Activated CD8-positive, alpha-beta memory T cell treated with anti-CD3 and anti-CD28 coated beads for 1 hour (primary cell): ENCODE measurements at regions not wholly inside any gene's neighbourhood (a gene's known extent, or its start where the extent isn't known, plus 50 kb on each side); places are given as distances from the start of the nearest gene placed in this dataset.
"Not testable (repeated sequence)": the region's sequence is repeated elsewhere in the genome, so short reads cannot be mapped to it uniquely, and the experiment has no call there.

Experiments
- DNase-seq, 2 donors: peaks; one replicate each; pipeline ENCODE4 v3.0.0-alpha.2; 2020; ENCODE audit warnings: low read depth in 1 of 2; ENCODE audit errors: extremely low read depth in 1 of 2

DNA sequence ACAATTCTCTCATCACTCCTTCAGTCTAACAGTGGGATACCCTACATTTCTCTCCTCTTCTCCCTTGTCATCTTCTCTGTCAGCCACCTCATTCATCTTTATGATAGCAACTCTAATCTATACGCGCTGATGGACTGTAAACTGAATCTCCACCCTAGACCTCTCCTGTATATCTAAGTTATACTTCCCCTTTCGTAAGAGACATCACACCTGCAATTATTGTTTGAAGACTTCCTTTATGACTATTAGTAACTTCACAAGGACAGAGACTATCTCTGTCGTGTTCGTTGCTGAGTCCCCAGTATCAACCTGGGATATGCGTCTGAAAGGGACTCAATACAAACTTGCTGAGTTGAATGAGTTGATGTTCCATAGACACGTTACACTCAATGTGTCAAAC is 263.2 kb downstream of the IRS1 start:
- DNase-seq = no peak

DNA sequence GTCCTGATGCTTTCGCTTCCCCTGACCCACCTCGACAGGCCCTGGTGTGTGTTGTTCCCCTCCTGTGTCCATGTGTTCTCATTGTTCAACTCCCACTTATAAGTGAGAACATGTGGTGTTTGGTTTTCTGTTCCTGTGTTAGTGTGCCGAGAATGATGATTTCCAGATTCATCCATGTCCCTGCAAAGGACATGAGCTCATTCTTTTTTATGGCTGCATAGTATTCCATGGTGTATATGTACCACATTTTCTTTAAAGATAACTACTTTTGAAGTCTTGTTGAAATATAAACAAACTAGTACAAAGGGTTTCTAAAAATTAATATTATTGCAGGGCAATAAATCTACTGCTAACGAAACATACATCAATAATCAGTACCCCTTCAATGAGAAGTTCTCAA is 266.6 kb downstream of the IRS1 start:
- not testable (repeated sequence) for DNase-seq

DNA sequence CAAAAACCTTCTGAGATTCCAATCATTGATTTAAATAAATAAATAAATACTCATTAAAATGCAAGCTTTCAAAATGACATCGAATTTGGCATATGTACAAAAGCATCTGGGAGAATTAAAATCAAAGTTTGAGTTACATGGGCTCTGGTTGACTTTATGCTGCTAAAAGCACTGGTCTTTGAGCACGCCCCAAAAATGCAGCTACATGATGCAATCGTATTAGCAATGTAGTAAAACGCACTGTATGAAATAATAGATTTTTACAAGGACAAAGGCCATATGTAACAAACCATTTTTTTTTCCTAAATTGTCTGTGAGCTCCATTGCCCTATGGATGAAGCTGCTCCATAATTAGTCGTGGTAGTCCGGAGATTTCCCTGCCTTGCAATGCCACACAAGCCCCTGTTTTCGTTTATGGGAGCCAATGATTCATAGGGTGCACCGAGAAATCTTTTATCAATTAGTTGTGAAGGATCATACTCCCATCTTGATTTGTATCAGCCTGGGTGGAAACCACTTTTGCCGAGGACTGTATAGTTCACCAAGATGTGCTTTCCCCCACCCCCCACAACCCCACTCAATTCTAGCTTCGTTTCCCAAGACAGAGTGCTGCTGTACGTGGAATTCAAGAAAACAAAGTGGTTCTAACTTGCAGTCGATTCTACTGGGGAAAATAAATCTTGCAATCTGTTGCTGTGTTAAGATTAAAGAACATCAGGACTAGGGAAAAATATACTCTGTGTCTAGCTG is 268.4 kb downstream of the IRS1 start:
- no peak for DNase-seq

DNA sequence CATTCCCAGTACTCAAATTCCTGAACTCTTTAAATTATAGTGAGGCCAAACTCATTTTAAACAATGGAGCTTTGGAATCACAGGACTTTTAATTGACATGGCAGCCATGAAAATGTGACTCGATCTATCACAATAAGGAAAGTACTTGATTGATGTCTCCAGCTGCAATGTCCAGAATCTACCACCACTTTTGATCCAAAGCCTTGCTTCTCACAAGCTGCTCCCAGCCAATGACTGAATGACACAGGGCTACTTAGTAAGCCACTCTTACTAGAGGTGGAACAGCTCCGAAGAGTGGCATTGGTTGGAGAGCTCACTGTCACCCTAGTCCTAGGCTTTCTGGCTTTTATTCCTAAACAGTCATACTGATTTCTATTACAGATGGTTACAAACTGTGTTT is 270.1 kb downstream of the IRS1 start:
- DNase-seq = no peak

DNA sequence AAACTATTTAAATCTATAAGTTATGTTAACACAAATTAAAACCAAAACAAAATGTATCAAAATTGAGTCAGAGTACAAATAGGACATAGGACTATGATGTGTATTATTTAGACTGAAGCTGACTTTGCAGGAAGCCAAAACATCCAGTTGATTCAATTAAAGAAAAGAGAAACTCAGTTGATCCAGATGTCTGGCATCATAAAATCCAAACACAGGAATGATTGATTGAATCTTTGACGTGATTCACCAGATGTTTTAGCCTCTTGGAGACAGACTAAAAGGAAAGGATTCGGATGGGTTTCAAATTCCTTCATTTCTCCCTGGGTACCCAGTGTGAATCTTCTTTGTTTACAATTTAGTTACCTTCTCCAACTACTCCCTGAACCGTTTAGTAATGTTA is 272.9 kb downstream of the IRS1 start:
- DNase-seq = no peak

DNA sequence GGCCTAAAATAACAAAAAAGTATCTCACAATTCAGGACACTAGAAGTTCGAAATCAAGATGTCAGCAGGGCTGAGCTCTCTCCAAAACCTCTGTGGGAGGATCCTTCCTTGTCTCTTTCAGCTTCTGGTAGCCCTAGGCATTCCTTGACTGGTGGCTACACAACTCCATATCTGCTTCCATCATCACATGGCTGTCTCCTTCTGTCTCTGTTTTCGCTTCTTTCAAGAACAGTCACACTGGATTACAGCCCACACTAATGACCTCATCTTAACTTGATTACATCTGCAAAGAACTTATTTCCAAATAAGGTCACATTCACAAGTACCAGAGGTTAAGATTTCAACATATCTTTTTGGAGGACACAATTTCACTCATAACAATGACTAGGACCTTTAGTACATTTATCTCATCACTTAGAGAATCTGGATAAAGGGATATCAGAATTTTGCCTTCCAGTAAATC is 275.2 kb downstream of the IRS1 start:
- DNase-seq = no peak

DNA sequence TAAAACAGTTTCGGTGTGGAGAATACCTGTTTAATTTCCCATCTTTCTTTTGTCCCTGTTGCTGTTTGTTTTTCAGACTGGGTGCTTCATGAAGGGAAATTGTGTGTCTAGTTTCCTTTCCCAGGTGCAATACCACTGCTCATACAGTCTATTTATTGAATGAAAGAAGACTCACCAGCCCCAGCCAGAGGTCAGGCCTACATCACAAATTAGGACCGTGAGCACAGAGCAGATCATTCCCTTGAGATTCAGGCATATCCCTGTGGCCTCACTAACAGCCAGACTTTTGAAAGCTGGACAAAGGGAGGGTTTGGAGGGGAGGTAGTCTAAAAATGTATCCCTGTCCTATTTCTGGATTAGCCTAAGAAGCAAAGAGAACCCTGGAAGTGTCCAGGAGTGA is 278.9 kb downstream of the IRS1 start:
- no peak for DNase-seq

DNA sequence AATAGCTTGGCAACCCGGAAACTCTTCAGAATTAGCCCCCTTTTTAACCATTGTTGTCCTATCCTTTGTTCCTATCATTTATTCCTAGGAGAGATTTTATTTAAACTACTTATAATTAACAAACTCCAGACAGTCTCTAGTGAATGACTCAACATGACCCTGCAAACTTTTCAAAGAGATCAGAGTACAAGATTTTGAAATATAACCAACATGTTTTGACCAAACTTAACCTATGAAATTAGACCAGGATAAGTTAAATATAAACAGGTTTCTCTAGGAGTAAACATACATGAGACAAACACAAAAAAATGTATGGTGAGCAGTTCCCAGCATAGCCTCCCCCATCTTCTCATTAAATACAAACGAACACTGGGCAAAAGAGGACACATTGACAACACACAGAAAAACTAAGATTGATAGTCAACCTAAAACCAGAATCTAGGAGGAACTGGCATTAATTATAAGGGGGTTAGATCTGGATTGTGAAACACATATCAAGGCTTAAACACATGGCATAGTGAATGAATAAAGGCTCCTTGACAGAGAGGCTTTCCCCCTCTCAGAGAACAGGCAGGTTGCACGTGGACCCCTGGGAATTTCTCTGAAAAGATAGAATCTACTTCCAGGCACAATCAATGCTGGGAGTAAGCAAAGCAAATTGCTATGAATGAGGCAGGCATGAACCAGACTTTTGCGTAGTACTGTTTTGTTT is 284.1 kb downstream of the IRS1 start:
- DNase-seq = no peak

DNA sequence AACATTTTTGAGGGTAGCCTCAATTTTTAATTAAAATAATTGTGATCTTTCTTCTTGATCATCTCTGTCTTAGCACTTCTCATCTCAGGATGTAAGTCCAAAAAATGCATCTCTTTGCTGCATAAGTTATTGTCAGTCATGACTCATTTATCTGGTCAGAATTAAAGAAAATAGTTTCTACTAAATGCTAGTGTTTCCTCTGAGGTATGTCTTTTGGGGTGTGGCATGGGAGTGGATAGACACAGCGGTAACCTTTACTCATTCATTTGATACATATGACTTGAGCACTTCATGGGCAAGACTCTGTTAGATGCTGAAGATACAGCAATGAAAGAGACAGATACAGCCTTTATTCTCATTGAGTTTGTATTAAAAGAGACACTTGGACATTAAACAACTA is 284.7 kb downstream of the IRS1 start:
- DNase-seq = no peak

DNA sequence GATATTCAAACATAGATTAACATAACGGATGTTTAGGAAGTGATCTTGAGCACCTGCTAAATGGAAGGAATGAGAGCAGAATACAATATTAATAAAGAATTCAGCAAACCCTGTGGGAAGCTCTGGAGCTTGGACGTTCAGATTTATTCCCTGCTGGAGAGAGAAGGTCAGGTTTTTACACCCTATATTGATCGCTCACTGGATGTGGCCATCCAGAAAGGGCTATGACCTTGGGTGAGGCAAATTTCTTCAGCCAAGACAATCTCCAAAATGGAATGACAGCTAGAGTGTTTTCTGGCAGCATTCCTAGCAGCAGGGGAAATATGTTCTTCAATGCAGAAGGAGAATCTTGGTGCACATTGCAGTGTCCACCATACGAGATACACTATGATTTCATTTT is 288.3 kb downstream of the IRS1 start:
- no peak for DNase-seq

DNA sequence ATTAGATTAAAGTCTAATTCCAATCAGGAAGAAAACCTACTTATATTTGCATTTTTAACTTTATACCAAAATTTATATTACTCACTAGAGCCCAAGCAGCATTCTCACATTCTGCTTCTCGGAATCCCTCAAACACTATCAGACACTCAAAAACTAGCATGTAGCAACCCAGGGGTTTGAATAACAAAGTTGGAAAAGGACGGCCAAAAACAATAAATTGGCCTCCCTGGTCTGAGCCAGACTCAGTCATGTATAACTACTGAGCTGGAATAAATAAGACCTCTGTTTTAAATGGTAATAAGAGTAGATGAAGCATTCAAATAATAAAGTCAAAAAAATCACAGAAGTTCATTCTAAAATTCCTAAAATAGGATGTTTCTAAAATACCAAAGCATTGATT is 290.9 kb downstream of the IRS1 start:
- DNase-seq = no peak

DNA sequence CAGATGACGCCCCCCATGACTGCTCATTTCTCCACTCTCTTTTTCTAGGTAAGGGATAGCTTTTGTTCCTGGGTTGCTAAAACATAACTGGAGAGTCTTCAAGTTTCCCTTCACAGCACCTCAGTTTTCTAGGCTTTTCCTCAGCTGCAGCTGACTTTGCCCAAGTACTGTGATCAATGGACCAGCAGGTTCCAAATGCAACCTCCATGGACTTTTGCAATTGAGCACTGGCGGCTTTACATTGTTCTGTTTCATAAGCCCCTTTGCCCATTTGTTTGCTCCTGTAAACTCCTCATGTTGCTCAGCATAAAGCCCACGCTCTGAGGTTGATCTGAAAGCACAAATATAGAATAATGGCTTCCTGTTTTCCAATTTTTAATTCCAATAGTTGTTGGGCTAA is 291.6 kb downstream of the IRS1 start:
- no peak for DNase-seq

DNA sequence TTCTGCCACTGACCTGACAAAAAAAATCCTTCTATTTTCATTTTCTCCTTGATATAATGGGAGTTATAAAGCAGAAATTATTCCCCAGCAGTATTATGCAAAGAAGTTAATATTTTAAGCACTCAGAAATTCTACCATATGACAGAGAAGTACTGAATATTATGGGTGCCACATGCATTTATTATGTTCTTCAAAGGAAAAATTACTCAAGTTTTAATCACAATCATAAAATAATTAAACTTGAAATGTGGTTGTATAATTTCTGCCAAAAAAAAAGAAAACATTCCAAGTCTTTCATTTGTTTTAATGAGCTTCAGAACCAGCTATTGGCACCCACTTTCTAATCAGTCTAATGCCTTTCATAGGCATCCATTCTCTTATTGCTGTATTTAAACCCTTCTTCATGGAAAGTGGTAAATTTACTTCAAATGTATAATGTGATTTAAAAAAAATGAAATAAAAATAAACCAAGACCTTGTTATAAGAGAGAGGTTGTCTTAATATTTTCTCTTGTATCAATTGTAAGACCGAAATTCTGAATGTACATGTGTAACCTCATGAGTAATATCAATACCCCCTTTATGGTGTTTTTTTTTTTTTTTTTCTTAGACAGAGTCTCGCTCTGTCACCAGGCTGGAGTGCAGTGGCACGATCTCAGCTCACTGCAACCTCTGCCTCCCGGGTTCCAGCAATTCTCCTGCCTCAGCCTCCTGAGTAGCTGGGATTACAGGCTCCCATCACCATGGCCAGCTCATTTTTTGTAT is 302.3 kb downstream of the IRS1 start:
- DNase-seq = no peak

DNA sequence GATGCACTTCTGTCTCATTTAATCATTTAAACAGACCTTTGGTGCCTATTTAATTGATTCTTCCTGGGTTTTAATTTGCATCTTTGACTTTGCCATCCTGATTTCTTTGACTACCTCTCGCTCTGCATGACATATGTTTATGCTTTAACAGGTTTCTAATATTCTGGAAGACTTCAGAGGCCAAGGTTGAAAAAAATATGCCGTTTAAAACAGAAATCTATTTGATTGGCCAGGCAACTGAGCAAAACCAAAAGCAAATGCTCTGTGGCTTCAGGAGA is 303.4 kb downstream of the IRS1 start:
- DNase-seq = no peak

DNA sequence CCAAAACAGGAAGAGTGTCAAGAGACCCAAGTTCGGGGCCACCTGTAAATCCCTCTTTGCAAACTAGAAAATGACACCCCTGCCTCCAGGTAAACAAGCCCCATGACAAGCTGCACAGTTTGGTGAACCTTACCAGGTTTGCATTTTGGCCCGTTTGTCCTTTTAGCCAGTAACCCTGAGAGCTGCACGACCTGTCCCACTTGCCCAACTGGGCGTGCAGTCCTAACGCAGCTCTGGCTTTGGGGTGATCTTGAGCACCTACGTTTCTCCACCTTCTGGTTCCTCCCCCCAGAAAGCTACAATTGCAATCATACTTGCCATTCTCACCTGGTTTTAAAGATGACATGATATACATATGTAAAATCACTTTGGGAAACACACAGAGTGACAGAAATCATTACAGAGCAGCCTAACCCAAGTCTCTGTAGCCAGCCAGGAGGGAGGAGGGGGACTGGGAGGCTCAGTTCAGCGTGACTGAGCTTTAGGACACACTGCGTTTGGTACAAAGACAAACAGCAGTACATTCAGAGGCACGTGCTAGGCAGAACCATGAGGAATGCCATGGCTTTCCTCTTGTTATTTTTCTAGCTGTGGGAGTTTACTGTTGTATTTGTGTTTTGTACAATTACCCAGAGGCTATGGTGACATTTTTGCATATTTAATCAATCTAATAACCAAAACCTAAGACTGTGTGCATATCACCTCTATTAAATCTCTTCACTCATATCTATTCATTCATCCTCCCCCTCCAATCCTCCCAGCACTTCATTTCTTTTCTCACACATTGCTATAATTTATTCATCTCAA is 304.0 kb downstream of the IRS1 start:
- no peak for DNase-seq

DNA sequence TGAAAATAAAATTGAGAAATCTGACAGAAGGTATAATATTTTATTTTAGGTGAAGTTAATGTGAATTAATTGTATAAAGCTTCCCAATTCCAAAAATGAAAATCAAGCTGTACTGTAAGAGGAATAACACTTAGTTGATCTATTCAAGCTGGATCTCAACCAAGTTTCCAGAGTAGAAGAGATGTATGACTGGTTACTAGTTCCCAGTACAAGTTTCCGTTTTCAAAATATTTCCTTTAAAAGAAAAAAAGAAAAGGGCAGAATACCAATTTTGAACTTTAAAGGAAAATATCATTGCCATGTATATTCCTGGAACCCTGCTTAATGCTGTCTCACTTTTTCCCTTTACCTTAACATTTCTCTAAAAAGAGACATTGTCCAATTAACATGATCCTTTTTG is 308.5 kb downstream of the IRS1 start:
- no peak for DNase-seq

DNA sequence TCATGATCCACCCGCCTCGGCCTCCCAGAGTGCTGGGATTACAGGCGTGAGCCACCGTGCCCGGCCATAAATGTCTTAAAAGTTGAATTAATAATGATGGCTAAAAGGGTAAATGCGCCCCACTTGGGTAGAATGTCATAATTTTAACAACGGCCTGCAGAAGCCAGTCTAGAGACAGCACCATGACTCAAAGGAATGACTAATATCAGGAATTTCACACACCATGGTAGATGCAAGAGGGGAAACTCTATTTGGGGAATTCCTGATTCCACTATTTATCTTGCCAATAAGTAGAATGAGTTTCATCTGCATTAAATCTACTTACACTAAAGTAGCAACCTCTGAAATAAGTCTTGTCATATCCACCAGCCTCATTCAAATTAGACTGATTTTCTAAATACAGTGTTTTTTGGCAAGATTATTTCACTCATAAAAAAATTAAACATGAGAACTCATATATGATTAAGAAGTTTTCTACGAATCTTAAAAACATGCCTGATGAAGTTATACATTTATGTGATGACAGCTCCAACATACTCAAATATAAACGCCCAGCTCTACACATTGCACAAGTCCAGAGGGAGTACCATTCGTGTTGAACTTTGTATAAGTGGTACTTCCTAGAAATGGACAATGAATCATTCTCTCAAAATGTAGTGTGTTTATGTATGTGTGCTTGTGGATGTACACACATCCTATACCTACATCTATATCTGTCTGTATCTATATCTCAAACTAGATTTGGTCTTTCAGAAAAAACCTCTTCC is 309.7 kb downstream of the IRS1 start:
- DNase-seq = no peak

DNA sequence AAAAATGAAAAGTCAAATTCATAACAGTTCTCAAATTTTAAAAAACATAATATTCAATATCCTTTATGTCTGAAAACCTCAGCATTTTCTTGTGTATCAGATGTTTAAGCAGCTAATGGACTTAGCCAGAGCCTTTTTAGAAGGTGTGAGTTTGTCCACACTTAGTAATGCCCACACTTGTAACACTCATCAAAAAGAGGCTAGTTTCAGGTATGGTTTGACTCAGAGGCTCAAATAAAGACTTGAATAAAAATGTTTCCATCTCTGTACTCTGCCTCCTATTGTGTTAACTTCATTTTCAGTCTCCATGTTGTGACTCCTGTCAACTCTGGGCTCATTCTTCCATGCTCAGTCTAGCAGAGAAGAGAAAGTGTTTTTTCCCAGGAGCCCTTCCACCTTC is 311.6 kb downstream of the IRS1 start:
- DNase-seq = no peak

DNA sequence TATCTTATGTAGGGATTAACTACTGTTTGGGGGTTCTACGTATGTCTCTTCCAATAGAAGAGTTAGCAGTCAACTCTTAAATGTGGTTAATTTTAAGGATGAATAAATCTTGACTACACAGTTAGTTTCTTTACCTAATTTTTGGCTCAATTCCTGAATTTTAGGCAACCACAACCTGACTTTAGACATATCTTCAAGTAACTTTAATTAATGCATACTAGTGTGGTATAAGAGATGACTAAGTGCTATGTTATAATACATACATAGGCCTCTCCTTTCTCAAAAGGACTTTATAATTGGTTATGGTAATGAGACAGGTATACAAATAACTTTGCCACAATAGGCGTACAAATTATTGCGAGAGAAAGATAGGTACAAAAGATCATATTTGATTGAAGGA is 312.0 kb downstream of the IRS1 start:
- DNase-seq = no peak

DNA sequence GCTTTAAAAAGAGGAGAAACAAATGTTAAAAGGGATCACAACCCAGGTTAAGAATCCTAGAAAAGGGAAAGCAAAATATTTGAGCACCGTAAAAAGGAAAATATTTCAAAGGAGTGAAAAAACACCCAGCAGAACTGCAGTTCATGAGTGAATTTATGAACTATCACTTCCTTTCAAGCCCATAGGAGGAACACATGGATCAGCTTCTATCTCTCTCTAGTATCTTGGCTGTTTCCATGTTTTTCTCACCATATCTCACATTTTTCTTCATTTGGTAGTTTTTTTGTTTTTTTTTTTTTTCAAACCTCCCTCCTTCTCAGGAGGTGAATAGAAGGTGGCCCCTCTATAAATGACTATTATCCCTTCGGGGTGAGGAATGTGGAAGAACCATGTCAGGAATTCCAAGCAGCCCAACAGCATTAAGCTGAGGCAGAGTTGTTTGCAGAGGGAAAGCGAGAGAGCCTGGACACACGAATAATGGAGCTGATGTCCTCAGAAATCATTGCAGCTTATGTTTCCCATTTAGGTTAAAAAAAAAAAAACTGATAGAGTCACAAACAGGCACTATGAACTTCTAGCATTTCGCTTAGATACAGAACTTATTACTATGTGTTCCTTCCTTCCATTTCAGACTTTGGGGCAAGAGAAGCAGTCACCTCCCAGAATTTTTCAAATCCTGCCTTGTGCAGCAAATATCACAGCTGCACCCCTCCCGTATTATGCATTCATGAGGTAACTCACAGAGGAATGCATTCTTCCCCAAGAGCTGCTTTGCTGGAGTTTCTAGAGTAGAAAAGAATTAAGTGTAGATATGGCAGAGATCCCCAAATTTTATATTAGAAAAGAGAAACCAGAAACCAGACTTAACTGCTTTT is 315.6 kb downstream of the IRS1 start:
- DNase-seq = no peak
